Hematopoietic multipotent progenitor cell treated with erythropoietin and hydrocortisone succinate and interleukin-3 and kit ligand, for 6 days (in vitro differentiated cells): ENCODE measurements at regions not wholly inside any gene's neighbourhood (a gene's known extent, or its start where the extent isn't known, plus 50 kb on each side); places are given as distances from the start of the nearest gene placed in this dataset.

Experiments used
- DNase-seq: peaks from one replicate; pipeline ENCODE4 v3.0.0-alpha.2; 2015

DNA sequence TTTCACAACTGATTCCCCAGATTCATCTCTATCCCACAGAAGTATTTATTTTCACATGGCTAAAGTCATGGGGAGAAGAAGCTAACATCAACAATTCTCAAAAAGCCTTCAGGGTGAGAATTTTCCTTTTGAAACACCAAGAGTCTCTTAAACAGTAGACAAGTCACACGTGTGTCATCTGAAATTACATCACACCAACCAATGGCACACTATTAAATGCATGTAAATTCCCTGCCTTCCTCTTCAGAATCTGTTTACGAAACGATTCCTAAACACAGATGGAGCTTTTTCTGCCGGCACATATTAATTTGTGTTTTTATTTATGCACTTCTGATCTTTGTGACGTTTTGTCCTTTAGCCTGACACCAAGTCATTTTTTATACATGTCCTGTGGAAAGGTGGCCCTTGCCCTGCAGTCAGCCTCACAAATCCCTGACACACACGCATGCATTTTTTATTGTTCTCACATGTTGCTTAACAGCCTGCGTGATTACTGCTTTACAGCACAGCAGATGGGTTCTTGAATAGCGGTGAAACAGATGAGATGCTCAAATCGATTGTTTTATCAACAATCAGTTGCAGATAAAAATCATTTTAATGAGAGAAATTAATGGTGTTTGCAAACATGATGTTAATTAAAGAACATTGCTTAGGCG lies 735.9 kb upstream of the TENM3 start:
- DNase-seq = no peak

DNA sequence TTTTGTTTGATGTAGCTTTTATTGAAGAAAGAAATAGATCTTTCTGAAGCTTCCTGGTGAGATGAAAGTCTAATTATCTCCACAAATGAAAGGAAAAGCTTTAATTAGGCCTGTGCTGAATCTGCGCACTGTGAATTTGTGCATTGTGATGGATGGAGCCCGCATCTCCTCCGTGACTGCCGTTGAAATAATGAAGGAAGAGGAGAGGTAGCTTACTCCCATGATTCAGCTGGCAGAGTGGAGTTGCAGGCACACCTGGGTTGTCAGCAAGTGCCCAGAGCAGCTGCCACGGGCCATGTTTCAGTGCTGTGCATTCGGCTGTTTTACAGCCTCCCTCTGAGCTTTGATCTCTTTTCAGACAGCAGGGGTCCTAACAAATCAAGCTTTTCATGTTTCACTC lies 735.3 kb upstream of the TENM3 start:
- no peak for DNase-seq

DNA sequence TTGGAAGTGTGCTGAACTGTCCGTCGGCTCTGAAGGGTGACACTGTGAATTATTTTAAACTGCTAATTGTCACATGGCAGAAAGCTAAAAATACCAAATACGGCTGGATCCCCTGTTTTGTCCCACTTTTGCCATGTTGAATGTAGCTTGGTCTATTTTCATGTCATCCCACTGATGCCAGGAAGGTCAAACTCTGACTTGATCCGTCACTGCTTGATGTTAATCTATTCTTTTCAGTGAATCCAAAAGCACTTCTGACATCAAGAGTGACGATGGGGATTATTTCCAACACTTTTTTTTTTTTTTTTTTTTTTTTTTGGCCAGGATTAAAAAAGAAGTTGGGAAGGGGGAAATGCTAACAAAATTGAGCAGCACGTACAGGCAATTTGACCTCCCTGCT lies 734.6 kb upstream of the TENM3 start:
- no peak for DNase-seq

DNA sequence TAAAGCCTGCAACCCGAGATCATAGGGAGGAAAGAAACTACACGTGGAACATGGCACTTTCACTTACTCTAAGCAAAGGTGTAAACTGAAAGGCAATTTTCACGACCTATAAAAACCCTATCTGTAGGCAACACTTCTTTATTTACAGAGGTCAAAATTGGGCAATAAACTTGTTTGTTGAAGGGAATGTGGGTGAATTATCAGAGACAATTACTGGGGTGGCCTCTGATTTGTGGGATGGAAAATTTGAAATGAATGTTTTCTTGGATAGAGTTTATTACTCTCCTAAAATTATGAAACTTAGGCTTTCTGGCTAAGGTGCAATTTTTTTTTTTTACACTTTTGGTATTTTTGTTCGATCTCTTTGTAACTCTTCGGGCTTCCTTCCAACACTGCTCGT lies 734.1 kb upstream of the TENM3 start:
- no peak for DNase-seq

DNA sequence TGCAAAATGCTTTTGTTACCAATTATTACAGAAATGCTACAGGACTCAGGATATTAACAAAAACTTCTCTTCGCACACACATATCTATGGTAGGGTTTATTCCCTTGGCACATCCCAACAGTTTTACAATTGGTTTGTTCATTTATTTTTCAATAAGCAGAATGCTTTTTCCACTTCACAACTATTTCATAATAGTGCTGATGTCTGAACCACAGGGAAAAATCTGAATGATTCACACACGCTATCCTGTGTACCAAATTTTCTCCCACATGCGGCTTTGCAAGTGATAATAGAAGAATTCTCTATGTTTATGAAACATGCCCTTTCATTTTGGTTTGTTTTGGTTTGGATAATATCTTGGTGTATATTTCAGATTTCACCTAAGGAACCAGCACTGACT lies 725.7 kb upstream of the TENM3 start:
- DNase-seq = no peak

DNA sequence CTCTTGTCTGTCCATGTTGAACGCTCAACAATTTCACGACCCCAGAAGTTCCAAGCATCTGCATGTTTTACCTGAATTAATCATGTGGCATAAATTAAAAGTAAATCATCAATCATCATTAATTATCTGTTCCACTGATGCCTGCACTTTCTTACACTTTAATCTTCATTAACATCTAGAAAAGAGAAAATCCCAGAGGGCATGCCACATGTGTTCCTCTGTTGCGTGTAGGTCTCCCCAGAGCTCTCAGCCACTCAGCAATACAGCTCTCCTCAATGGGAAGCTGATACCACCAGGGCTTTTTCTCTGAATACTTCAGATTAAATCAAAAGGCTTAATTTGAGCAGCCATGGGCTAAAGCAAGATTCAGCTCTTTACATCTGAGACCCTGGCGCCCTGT lies 722.4 kb upstream of the TENM3 start:
- DNase-seq = no peak

DNA sequence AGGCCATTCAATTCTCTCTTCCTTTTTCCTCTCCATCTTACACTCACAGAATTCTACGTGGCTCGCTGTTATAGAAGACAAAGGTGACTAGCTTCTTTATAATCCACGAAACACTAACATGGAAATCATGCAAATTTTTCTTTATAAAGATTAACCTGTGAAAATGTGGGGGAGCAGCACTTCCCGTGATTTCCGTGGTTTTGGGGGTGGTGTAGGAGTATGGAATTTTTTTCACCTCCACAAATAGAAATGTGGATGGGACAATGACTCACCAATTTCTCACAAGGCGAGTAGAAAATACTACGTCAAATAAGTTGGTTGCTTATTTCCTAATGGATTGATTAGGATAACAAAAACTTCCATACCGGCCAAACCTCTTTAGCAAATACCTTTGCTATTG lies 719.2 kb upstream of the TENM3 start:
- DNase-seq = no peak

DNA sequence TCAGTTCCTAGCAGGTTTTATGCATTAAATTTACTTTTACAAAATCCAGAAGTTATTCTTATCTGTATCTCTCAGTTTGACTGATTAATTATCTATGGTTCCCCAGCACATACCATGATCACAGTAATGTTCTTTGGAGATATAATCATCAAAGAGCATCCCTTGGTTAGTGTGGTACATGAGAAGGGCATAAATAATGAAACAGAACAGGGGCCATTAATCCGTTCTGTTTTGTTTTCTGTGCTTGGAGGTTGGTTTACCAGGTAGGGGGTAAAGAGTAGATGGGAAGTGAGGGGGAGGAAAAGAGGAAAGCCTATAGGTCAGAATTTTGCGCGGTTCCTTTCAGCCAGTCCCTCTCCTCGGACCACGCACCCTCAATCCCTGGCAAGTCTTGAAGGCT lies 718.7 kb upstream of the TENM3 start:
- DNase-seq = no peak

DNA sequence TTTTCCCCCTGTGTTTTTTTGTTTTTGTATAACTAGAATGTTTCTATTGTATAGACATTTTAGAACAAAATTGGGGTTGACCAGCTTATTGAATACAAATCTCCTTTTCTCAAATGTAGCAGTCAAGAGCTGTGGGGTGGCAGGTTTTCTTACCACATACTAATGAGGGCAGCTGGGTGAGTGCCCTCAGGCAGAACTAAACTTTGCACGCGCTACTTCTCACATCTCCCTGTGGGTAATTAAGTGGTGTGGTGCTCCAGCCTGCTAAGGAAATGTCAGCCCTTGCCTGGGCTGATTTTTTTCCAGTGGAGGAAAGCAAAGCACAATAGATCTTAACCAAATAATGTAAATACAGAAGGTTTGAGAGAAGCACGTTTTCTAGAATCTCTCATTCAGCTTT lies 717.6 kb upstream of the TENM3 start:
- no peak for DNase-seq

DNA sequence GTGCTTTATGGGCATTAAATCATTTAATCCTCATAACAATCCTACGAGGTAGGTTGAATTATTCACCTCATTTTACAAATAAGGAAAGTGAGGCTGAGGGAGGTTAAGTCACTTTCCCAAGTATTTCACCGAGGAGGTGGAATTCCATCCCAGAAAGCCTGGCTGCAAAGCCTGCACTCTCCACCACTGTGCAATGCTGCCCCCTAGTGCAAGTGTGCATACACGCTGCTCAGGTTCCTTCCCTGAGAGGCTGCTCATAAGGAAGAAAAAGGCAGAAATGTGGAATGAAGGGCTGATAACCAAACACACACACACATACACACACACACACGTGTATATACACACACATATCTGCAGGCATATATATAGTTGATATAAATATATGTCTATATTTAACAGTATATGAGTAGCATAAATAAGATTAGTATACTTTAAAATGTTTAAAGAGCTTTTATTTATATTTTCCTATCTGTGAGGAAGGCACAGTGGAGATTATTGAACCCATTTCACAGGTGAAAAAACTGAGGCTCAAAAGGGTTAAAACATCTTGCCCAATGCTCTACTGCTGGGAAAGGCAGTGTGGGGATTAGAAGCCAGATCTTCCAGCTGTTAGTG lies 714.5 kb upstream of the TENM3 start:
- DNase-seq = peak; percentile 72

DNA sequence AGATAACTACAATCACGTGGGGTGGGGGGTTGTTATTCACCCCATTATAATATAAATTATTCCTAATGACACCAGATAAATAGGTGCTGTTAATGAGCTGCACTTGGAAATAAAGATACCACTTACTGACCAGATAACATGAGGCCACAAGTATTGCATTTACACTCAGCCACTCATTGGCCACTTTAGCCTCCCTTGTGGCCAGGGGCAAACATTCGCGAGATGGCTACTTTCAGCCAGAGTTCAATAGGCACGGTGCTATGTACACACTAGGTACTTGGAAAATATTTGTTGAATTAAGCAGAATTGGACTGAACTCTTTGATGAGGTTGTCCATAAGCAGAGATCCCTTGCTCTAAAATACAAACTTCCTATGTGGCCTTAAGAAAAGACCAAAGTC lies 713.7 kb upstream of the TENM3 start:
- no peak for DNase-seq

DNA sequence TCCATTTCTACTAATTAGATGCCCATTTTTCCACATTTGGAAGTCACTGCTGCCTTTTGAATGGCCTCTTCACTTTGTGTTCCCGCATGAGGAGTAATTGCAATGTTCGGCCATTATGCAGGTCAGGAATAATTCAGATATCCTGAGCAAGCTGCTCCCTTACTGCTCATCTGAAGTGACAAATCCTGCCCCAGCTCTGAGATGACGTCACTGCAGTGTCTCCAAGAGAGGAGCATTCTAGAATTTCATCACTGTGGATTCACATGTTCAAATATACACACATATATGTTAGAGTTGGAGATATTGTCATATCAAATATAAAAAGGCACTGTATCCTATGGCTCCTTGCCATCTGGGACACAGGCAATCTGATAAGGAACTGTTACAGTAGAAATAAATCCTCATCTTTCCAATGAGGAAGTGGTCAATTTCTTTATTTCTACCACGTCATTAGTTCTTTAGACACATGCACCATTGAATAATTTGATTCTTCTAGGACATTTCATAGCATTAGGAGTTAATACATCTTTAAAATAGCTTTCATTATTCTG lies 706.9 kb upstream of the TENM3 start:
- no peak for DNase-seq

DNA sequence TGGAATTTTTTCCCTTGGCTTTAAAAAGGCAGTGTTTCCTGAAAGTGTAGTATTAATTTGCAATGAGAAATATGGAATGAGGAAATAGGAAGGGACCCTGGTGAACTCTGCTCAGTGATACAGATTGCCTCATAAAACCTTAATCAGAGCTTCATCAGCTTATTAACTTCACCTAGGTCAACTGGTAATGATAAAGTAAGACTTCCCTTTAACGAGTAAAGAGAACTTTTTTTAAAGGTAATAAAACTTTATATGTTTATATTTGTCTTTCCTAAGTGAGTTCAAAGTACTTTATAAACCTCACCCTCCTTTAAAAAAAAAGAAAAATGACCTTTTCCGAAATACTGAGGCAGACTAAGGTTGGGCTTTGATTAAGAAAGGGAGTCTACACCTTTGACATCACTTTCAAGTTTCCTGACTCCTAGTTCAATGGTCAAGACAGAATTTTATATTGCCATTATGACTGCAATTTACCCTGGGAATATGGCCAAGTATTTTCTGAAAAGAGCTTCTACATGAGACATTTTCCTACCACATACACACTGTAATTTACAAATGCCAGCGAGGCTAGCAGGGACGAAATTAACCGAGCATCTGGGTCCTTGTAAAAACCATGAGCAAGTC lies 706.3 kb upstream of the TENM3 start:
- no peak for DNase-seq

DNA sequence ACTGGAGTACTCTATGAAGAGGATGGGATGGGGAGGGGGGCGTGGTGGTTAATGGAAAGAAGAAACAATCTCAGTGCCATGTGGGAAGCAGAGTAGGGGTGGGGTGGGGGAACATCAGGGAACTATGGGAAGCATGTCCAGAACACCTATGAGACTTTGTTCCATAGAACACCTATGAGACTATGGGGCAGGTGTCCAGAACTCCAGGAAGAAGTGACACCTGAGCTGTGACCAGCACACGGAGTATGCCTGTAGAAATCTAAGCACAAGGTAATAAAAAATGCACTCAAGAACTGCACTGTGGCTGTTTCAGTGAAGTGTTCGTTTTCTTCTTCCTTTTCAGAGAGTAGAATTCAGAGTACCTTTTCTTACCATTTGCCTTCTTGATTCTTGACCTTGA lies 704.8 kb upstream of the TENM3 start:
- DNase-seq = no peak

DNA sequence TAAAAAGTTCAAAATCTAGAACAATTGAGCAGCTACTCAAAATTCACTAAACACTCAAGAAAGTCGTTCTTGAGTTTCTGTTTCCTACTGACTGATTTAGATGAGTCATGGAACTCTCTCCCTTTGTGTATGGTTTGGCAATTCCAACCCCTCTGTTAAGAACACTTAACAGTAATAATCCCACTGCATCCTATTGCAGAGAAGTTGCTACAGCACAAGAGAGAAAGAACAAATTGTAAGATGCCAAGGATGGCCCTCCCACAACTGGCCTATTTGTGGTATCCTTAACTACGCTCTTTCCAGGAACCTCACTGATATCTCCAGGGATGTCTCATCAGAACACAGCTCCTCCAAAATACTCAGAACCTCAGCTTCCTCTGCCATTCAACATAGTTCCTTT lies 701.8 kb upstream of the TENM3 start:
- no peak for DNase-seq

DNA sequence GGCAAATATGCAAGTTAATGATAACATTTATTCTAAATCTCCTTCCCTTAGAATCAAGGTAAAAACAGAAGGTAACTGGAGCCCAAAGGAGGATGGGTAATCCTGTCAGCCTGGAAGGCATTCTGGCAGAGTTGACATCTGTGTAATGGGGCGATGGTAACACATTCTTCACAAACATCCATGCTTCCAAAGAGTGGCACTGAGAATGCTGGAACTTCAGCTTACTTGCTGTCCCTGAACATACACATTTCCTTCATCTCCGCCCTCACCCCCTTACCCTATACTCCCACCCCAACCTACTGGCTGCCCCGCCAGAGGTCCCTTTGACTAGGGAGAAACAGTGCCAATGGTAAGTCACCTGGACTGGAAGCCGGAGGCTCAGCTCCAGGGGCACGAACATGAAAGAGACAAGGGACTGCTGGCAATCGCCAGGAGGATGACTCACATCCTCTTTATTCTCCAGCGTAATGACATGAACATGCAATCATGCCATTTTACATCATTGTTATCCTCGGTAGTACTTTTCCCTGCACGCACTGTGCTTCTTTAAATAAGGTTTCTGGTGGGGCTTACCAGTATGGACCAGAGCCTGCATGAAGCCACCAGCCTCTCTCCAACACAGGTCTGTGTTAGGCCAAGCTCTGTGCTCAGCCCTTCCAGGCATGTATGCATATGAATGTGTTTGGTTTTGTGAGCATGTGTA lies 694.2 kb upstream of the TENM3 start:
- no peak for DNase-seq

DNA sequence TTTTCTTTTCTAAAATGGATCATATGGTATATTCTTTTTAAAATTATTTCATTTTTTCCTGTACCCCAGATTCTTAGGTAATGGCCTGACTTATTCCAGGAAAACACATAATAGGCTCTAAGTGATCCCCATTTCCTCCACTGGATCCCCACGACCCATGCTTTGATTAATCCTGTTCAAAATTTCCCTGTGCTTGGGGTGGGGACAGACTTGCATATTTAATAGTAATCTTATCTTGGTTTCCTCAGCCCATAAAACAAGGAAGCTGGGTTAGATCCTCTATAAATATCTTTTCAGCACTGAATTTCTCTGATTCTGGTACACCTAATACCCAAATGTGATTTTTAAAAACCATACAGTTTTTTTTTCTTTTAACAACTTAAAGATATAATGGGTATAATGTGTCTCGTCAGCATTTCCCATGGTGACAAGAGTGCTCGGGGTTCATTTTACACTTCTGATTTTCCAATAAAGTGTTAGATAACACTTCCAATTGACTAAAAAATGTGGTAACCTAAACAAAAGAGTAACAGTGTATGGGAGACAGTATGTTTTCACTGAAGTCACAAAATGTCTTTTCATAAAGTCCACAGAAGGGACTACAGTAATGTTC lies 693.5 kb upstream of the TENM3 start:
- no peak for DNase-seq

DNA sequence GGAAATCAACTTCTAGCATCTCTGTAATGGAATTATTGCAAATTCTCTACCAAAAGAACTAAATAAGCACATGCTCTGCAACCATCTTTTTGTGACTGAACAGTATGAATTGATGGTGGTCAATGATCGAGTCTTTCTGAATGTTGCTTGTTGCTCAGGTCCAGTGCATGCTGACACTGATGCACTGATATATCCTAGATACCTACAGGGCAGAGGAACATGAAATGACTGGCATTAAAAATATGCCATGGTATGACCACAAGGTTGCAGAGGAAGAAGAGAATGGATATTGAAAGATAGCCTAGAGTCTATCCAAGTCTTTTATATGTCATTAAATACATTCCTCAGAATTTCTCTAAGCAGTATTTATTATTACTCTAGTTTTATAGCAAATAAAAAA lies 692.8 kb upstream of the TENM3 start:
- no peak for DNase-seq

DNA sequence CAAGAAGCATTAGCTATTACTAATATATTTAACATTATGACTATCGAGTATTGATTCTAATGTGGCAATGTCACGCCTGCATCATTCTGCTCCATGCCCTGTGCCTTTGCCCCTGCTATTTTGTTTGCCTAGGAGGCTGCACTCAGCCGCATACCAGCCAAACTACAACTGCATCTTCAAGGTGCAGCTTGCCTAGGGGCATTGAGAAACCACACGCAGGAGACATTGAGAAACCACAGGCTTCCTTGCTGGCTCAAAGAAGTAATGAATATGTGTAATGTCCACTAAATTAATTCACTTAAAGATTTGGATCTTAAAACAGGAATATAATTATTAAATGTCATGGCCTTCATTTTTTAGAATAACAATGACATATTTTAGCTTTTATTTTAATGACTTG lies 683.6 kb upstream of the TENM3 start:
- no peak for DNase-seq

DNA sequence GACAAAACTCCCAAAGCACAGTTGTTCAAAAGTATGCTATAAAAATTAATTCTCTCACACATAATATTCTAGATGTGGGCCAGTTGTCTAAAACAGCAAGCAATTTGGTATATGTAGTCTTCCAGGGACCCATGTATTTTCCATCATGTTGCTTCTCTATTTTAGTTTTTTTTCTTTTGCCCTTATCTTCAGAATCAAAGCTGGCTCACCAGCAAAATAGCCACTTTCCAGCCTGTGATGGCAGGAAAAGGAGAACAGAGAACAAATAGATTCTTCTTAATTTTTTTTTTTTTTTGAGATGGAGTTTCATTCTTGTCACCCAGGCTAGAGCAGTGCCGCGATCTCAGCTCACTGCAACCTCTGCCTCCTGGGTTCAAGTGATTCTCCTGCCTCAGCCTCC lies 680.8 kb upstream of the TENM3 start:
- no peak for DNase-seq

DNA sequence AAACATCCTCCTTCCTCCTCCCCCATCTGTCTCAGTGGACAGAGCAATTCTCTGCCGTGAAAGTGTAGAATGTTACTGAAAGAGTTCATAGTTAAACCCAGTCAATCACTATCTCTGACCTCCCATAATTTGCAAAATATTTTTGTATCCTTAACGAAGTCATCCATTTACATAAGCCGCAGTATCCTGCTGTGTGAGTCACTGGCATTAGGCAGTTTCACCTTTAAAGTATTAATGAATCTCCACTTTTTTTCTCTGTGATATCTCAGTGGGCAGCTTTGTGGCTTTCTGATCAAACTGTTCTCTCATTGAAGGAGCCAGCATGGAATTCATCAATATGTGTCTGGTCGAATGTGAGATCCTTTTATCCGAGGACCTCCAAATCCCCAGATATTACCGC lies 678.6 kb upstream of the TENM3 start:
- no peak for DNase-seq

DNA sequence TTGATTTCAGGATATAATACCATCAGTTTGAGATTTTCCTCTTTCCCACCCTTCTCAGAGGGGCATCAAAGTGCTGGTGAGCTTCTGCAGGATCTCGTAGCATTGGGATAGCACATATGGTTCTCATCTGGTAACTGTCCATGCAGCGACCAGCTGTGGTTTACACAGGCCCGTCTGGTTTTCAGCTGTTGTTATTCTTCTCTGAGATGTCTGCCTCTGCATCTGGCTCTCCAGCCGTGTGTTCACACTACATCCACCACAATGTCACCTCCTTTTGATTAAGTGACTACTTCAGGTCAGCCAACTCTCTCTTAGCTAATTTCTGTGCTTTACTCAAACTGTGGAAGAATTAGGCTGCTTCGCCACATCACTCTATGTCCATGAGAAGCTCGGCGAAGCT lies 676.7 kb upstream of the TENM3 start:
- DNase-seq = no peak

DNA sequence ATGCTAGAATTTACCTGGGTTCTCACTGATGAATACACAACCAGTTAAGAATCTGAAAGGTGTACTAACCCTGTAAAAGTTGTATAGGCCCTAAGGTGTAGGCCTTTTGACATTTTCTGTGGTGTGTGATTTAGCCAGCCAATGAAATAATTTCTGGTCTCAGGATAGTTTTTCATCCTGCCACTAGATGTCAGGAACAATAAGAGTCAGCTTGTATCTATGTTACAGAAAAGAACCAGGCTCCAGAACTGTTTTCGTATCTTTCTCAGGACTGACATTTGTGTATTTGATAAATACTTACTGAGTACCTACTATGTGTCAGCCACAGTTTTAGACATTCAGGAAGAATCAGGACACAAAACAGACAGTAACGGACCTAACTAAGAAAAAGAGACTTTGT lies 673.6 kb upstream of the TENM3 start:
- DNase-seq = peak; percentile 37

DNA sequence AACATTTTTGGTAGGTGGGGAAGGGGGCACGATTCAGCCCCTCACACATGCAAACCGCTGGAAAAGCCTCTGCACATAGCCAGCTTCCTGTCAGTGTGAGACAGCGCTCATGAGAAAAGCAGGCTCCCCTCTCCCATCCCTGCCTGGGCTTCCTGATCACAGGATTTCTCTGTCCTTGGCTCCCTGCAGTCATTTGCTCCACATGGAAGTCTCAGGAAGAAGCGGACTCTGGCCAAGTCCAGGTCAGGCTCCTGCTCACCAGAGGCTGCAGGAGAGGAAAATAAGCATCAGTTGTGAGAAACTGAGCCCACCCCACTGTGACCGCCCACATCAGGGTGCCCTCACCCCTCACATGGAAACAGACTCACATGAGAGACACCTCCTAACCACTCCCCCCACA lies 664.3 kb upstream of the TENM3 start:
- no peak for DNase-seq
